Breast epithelium (tissue), 4 donors: ENCODE measurements at regions not wholly inside any gene's neighbourhood (a gene's known extent, or its start where the extent isn't known, plus 50 kb on each side); places are given as distances from the start of the nearest gene placed in this dataset.

Source experiments
- DNase-seq, 2 donors: peaks; one replicate each; pipeline ENCODE4 v3.0.0-alpha.2; 2019; ENCODE audit warnings: low spot score in 2 of 2
- H3K27ac ChIP-seq, 2 donors: fragments of 200-600 bp; sonication (generic) in 1 of 2; one replicate each; pipeline ENCODE4 v1.5.1; 2016 to 2019; ENCODE audit warnings: mild to moderate bottlenecking in 1 of 2
- H3K27me3 ChIP-seq, 2 donors: fragments of 200-600 bp; sonication (generic) in 1 of 2; one replicate each; pipeline versions ENCODE4 v1.5.1 to v1.6.0; 2017 to 2019; ENCODE audit warnings: control low read depth in 1 of 2, mild to moderate bottlenecking in 1 of 2
- H3K36me3 ChIP-seq: fragments of 200-600 bp; one replicate; pipeline ENCODE4 v1.5.1; 2019
- H3K4me1 ChIP-seq, 2 donors: fragments of 200-600 bp; sonication (generic); one replicate each; pipeline ENCODE4 v1.5.1; 2016 to 2019; ENCODE audit warnings: control low read depth in 1 of 2
- H3K4me3 ChIP-seq, 3 donors: fragments of 200-600 bp; sonication (generic); 1 replicate in 2 of 3; 2 replicates in 1 of 3; pipeline ENCODE4 v1.5.1; 2016 to 2019; ENCODE audit warnings: mild to moderate bottlenecking in 3 of 3, moderate library complexity in 2 of 3
- H3K9me3 ChIP-seq, 2 donors: fragments of 200-600 bp; sonication (generic) in 1 of 2; one replicate each; pipeline ENCODE4 v1.5.1; 2016 to 2019; ENCODE audit warnings: control low read depth in 1 of 2
- CTCF ChIP-seq, 3 donors: fragments of 450-650 bp; IDR thresholded peaks; one replicate each; pipeline ENCODE4 v1.5.1; 2016 to 2017; ENCODE audit warnings: antibody characterized with exemption in 3 of 3, mild to moderate bottlenecking in 3 of 3, moderate library complexity in 3 of 3
- POLR2A ChIP-seq: fragments of 450-650 bp; IDR thresholded peaks from one replicate; pipeline ENCODE4 v1.6.1; 2016; ENCODE audit warnings: antibody characterized with exemption, mild to moderate bottlenecking, moderate library complexity
- POLR2AphosphoS5 ChIP-seq, 3 donors: sonication (generic); formaldehyde crosslinking; IDR thresholded peaks; one replicate each; pipeline ENCODE4 v1.6.1; 2017; ENCODE audit warnings: antibody characterized with exemption in 3 of 3
- intact Hi-C: fragments of 100-400 bp; cut with DNase I; formaldehyde crosslinking; loops from one replicate; pipeline ENCODE4 v1.15.1; 2023; ENCODE audit warnings: low total_unique reads

- intact Hi-C loops: no loop called here
- no peak overlapping the region for H3K27ac ChIP-seq
- H3K4me3 ChIP-seq: no peak overlapping the region
- no peaks in the 10 kb centered on the region for H3K4me1 ChIP-seq
- H3K36me3 ChIP-seq: no peaks in the 10 kb centered on the region
- DNase-seq: no peak
- TF ChIP-seq POLR2A: no peak
- TF ChIP-seq POLR2AphosphoS5 (IDR thresholded peaks at IDR 0.05): no peak
- TF ChIP-seq CTCF (IDR thresholded peaks at IDR 0.05): no peak
- no peaks in the 10 kb centered on the region for H3K9me3 ChIP-seq
- H3K27me3 ChIP-seq: no peaks in the 10 kb centered on the region
Measured at GRCh38 chr5:141785711-141786110, 92.5 kb downstream of the PCDH1 start.

- DNase-seq: no peak
- TF ChIP-seq POLR2AphosphoS5 (IDR thresholded peaks at IDR 0.05) (no peak), POLR2A (no peak), CTCF (IDR thresholded peaks at IDR 0.05) (no peak)
- Histone ChIP-seq H3K36me3 (no peaks in the 10 kb centered on the region), H3K27ac (no peak overlapping the region), H3K27me3 (no peaks in the 10 kb centered on the region), H3K9me3 (no peaks in the 10 kb centered on the region), H3K4me3 (no peak overlapping the region), H3K4me1 (no peaks in the 10 kb centered on the region)
- intact Hi-C loops: no loop called here
Measured at GRCh38 chr5:141785135-141785534, 93.1 kb downstream of the PCDH1 start.

- DNase-seq: no peak
- no peak overlapping the region for H3K4me3 ChIP-seq
- H3K9me3 ChIP-seq: no peaks in the 10 kb centered on the region
- no peak overlapping the region for H3K27ac ChIP-seq
- intact Hi-C loops: no loop called here
- H3K4me1 ChIP-seq: peaks cover 0 to 2% of the 10 kb centered on the region in 2 donors
- TF ChIP-seq POLR2A (no peak), CTCF (IDR thresholded peaks at IDR 0.05) (no peak), POLR2AphosphoS5 (IDR thresholded peaks at IDR 0.05) (no peak)
- no peaks in the 10 kb centered on the region for H3K36me3 ChIP-seq
- no peaks in the 10 kb centered on the region for H3K27me3 ChIP-seq
Measured at GRCh38 chr5:141784529-141784928, 93.7 kb downstream of the PCDH1 start.

GRCh38 chr5:141783947-141784296 is 94.3 kb downstream of the PCDH1 start:
- TF ChIP-seq CTCF (IDR thresholded peaks at IDR 0.05): no peak
- H3K9me3 ChIP-seq: no peaks in the 10 kb centered on the region
- intact Hi-C loops: no loop called here

GRCh38 chr5:141783005-141783946 is 94.9 kb downstream of the PCDH1 start:
- DNase-seq: no peak
- Histone ChIP-seq H3K4me1 (peaks cover 0 to 4% of the 10 kb centered on the region in 2 donors), H3K36me3 (no peaks in the 10 kb centered on the region), H3K27ac (no peak overlapping the region), H3K27me3 (no peaks in the 10 kb centered on the region), H3K4me3 (no peak overlapping the region), H3K9me3 (no peaks in the 10 kb centered on the region)
- intact Hi-C loops: no loop called here
- no peak for TF ChIP-seq POLR2AphosphoS5 (IDR thresholded peaks at IDR 0.05)
- TF ChIP-seq CTCF (IDR thresholded peaks at IDR 0.05): no peak
- TF ChIP-seq POLR2A: no peak

More at GRCh38 chr5:141783947-141784296, 94.3 kb downstream of the PCDH1 start:
- Histone ChIP-seq H3K36me3 (no peaks in the 10 kb centered on the region), H3K4me1 (peaks cover 0 to 4% of the 10 kb centered on the region in 2 donors), H3K27ac (no peak overlapping the region), H3K27me3 (no peaks in the 10 kb centered on the region), H3K4me3 (no peak overlapping the region)
- no peak for DNase-seq
